Stimulated activated CD8-positive, alpha-beta memory T cell treated with anti-CD3 and anti-CD28 coated beads, Interleukin-4, amount 100 ng/mL, for 24 hours (primary cell): ENCODE measurements at regions not wholly inside any gene's neighbourhood (a gene's known extent, or its start where the extent isn't known, plus 50 kb on each side); places are given as distances from the start of the nearest gene placed in this dataset.
"Not testable (repeated sequence)": the region's sequence is repeated elsewhere in the genome, so short reads cannot be mapped to it uniquely, and the experiment has no call there.

ENCODE experiments used
- DNase-seq: peaks from one replicate; pipeline ENCODE4 v3.0.0-alpha.2; 2020; ENCODE audit warnings: low read depth

- DNase-seq, result no peak
Measured at GRCh38 chrX:1012678-1013300, 199.7 kb downstream of the CRLF2 start.

- DNase-seq, result no peak
Measured at GRCh38 chrX:1011691-1012283, 200.7 kb downstream of the CRLF2 start.

GRCh38 chrX:1009771-1010170 lies 202.7 kb downstream of the CRLF2 start:
- no peak for DNase-seq

GRCh38 chrX:1006156-1006730 lies 206.2 kb downstream of the CRLF2 start:
- no peak for DNase-seq

GRCh38 chrX:1002611-1003010 lies 209.8 kb downstream of the CRLF2 start:
- no peak for DNase-seq

GRCh38 chrX:997631-998137 lies 214.8 kb downstream of the CRLF2 start:
- no peak for DNase-seq

GRCh38 chrX:994780-995179 lies 217.7 kb downstream of the CRLF2 start:
- no peak for DNase-seq

GRCh38 chrX:989959-990510 lies 222.4 kb downstream of the CRLF2 start:
- peak; percentile 63 for DNase-seq

GRCh38 chrX:988530-988929 lies 223.9 kb downstream of the CRLF2 start:
- not testable (repeated sequence) for DNase-seq

- DNase-seq, result no peak
Measured at GRCh38 chrX:981791-982626, 230.4 kb downstream of the CRLF2 start.

GRCh38 chrX:980587-981235 lies 231.7 kb downstream of the CRLF2 start:
- no peak for DNase-seq

GRCh38 chrX:979127-979526 lies 233.3 kb downstream of the CRLF2 start:
- not testable (repeated sequence) for DNase-seq

GRCh38 chrX:973010-973632 lies 239.3 kb downstream of the CRLF2 start:
- DNase-seq, result no peak

- DNase-seq, result no peak
Measured at GRCh38 chrX:968148-968965, 244.1 kb downstream of the CRLF2 start.

GRCh38 chrX:966396-967070 lies 245.9 kb downstream of the CRLF2 start:
- no peak for DNase-seq

GRCh38 chrX:964831-965416 lies 247.5 kb downstream of the CRLF2 start:
- DNase-seq, result no peak

GRCh38 chrX:960821-961220 lies 251.6 kb downstream of the CRLF2 start:
- DNase-seq, result no peak

GRCh38 chrX:959595-959994 lies 252.9 kb downstream of the CRLF2 start:
- DNase-seq, result no peak

- not testable (repeated sequence) for DNase-seq
Measured at GRCh38 chrX:955168-955781, 257.2 kb downstream of the CRLF2 start.
